ENCODE measurements at regions not wholly inside any gene's neighbourhood (a gene's known extent, or its start where the extent isn't known, plus 50 kb on each side); places are given as distances from the start of the nearest gene placed in this dataset.

GRCh38 chr1:219669556-219669955 lies 56.7 kb upstream of the ZC3H11B start:
- TF ChIP-seq CTCF (IDR thresholded peaks at IDR 0.05; ENCODE audit: partially characterized antibody, unreplicated experiment): no peak
- Mint-ChIP-seq H3K27me3 (ENCODE audit: unreplicated experiment) (no peaks in the 10 kb centered on the region), H3K4me1 (ENCODE audit: low read depth, unreplicated experiment) (no peaks in the 10 kb centered on the region), H3K36me3 (ENCODE audit: unreplicated experiment) (no peaks in the 10 kb centered on the region), H3K4me3 (ENCODE audit: unreplicated experiment) (no peak overlapping the region), H3K9me3 (ENCODE audit: unreplicated experiment) (no peaks in the 10 kb centered on the region), H3K27ac (ENCODE audit: unreplicated experiment) (no peak overlapping the region)
- DNase-seq: no peak

- H3K4me3 Mint-ChIP-seq (ENCODE audit: unreplicated experiment): no peak overlapping the region
- no peaks in the 10 kb centered on the region for H3K27me3 Mint-ChIP-seq (ENCODE audit: unreplicated experiment)
- H3K27ac Mint-ChIP-seq (ENCODE audit: unreplicated experiment): no peak overlapping the region
- H3K36me3 Mint-ChIP-seq (ENCODE audit: unreplicated experiment): no peaks in the 10 kb centered on the region
- no peaks in the 10 kb centered on the region for H3K9me3 Mint-ChIP-seq (ENCODE audit: unreplicated experiment)
- H3K4me1 Mint-ChIP-seq (ENCODE audit: low read depth, unreplicated experiment): no peaks in the 10 kb centered on the region
- no peak for DNase-seq
- no peak for TF ChIP-seq CTCF (IDR thresholded peaks at IDR 0.05; ENCODE audit: partially characterized antibody, unreplicated experiment)
Measured at GRCh38 chr1:219669042-219669441, 56.1 kb upstream of the ZC3H11B start.

GRCh38 chr1:219668446-219668845 lies 55.5 kb upstream of the ZC3H11B start:
- DNase-seq: no peak
- no peak overlapping the region for H3K27ac Mint-ChIP-seq (ENCODE audit: unreplicated experiment)
- no peaks in the 10 kb centered on the region for H3K4me1 Mint-ChIP-seq (ENCODE audit: low read depth, unreplicated experiment)
- H3K9me3 Mint-ChIP-seq (ENCODE audit: unreplicated experiment): no peaks in the 10 kb centered on the region
- no peaks in the 10 kb centered on the region for H3K36me3 Mint-ChIP-seq (ENCODE audit: unreplicated experiment)
- no peak for TF ChIP-seq CTCF (IDR thresholded peaks at IDR 0.05; ENCODE audit: partially characterized antibody, unreplicated experiment)
- H3K4me3 Mint-ChIP-seq (ENCODE audit: unreplicated experiment): no peak overlapping the region
- H3K27me3 Mint-ChIP-seq (ENCODE audit: unreplicated experiment): no peaks in the 10 kb centered on the region

GRCh38 chr1:219666242-219666641 lies 53.3 kb upstream of the ZC3H11B start:
- Mint-ChIP-seq H3K27ac (ENCODE audit: unreplicated experiment) (no peak overlapping the region), H3K9me3 (ENCODE audit: unreplicated experiment) (no peaks in the 10 kb centered on the region), H3K4me3 (ENCODE audit: unreplicated experiment) (no peak overlapping the region), H3K27me3 (ENCODE audit: unreplicated experiment) (no peaks in the 10 kb centered on the region), H3K36me3 (ENCODE audit: unreplicated experiment) (no peaks in the 10 kb centered on the region), H3K4me1 (ENCODE audit: low read depth, unreplicated experiment) (no peaks in the 10 kb centered on the region)
- DNase-seq: no peak
- TF ChIP-seq CTCF (IDR thresholded peaks at IDR 0.05; ENCODE audit: partially characterized antibody, unreplicated experiment): no peak

GRCh38 chr1:219665089-219665488 lies 52.2 kb upstream of the ZC3H11B start:
- DNase-seq: no peak
- TF ChIP-seq CTCF (IDR thresholded peaks at IDR 0.05; ENCODE audit: partially characterized antibody, unreplicated experiment): no peak
- Mint-ChIP-seq H3K27ac (ENCODE audit: unreplicated experiment) (no peak overlapping the region), H3K4me3 (ENCODE audit: unreplicated experiment) (no peak overlapping the region), H3K27me3 (ENCODE audit: unreplicated experiment) (no peaks in the 10 kb centered on the region), H3K36me3 (ENCODE audit: unreplicated experiment) (no peaks in the 10 kb centered on the region), H3K4me1 (ENCODE audit: low read depth, unreplicated experiment) (no peaks in the 10 kb centered on the region), H3K9me3 (ENCODE audit: unreplicated experiment) (no peaks in the 10 kb centered on the region)

Measured in glutamatergic neuron (in vitro differentiated cells).